HG03520 (cell line): ENCODE measurements at regions not wholly inside any gene's neighbourhood (a gene's known extent, or its start where the extent isn't known, plus 50 kb on each side); places are given as distances from the start of the nearest gene placed in this dataset.

Experiments used
- ATAC-seq: cut with Tn5 transposase; IDR thresholded peaks from one replicate; pipeline ENCODE4 v1.9.1; 2021; ENCODE audit warnings: mild to moderate bottlenecking, moderate library complexity; ENCODE audit not compliant: unreplicated experiment

DNA sequence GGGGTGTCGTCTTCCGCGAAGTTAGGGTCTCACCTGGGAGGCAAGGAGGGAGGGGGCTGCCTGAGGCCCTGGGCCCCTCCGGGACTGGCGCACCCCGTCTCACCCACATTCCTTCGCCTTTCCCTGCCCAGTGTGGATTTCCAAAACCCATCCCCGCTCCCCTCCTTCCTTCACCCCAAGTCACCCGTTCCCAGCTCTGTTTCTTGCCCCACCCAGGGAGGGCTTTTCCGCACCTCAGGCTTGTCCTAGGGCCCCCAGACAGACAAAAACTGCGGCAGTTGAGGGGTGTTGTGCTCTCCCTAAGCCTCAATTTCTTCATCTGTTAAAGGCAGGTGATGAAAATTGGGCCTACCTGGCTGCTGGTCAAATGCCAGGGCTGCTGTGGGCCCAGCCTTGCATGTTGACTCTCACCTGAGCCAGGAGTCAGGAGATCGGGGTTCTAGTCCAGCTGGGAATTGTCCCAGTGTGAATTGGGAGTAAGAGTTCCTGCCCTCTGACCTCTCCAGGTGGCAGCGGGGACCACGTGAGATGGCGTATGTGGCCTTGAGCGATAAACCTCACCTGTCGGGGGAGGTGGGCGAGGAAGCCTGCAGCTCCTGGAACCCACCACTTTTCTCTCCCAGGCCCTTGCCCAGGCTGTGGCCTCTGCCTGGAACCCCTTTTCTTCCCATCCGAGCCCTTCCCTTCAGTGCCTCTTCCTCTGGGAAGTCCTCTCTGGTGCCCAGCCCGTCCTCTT lies 143.4 kb upstream of the IER5L start:
- no peak for ATAC-seq

GRCh38 chr9:129320575-129321285 lies 142.7 kb upstream of the IER5L start:
- no peak for ATAC-seq

DNA sequence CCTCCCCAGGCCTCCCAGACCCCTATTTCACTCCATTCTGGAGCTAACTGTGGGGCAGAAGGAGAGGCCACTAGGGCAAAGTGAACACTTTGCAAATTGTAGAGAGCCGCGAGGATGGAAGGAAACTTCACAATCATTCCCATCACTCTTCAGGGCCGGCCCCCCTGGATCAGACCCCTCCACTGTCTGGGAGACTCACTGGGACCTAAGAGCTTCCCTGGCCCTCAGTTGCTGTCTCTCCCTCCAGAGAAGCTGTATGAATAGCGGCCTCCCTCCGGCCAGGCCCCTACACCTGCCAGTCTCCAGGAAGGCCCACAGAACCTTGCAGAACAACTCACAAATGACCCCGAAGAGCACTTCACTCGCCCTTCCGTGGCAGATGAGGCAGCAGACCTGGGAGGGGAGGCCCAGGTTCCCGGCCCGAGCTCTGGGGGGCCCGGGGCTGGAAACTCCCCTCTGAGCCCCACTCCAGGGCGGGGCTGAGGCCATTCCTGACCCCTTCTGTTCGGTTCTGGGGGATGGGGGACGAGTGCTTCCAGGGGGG lies 141.9 kb upstream of the IER5L start:
- ATAC-seq: no peak

DNA sequence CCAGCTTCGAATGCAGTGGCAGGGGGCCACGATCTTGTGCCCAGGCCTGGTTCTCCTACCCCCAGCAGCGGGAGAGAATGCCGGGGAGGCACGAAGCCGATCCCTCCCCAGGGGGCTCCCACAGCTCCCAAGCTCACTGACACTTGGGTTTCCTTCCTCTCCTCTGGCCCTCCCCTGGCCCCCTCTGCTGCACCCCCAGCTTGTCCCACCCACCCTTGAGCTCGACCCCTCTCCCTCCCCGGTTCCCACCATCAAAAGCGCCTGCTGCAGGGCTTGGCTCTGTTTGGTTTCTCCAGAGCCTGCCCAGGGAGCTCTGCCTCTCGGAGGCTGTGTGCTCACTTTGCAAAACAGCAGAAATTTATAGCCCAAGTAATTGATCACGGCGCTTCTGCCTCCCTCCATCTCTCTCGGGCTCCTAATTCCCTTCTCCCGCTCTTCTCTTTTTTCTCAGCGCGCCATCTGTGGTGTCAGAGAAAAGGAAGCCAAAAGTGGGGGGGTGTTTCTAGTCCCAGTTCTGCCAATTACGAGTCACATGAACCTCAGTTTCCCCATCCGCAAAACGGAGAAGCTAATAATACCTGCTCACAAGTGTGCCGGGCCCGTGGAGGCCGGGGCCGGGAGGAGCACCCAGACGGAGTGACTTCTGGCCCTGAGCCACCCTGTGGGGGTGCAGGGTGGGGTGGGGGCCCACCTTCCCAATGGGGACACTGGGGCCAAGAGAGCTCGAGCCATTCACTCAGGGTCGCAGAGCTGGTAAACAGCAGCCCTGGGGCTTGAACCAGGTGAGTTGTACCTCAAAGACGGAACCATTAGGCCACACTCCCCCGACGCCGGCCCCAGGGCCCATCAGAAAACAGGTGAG lies 141.2 kb upstream of the IER5L start:
- ATAC-seq: no peak

DNA sequence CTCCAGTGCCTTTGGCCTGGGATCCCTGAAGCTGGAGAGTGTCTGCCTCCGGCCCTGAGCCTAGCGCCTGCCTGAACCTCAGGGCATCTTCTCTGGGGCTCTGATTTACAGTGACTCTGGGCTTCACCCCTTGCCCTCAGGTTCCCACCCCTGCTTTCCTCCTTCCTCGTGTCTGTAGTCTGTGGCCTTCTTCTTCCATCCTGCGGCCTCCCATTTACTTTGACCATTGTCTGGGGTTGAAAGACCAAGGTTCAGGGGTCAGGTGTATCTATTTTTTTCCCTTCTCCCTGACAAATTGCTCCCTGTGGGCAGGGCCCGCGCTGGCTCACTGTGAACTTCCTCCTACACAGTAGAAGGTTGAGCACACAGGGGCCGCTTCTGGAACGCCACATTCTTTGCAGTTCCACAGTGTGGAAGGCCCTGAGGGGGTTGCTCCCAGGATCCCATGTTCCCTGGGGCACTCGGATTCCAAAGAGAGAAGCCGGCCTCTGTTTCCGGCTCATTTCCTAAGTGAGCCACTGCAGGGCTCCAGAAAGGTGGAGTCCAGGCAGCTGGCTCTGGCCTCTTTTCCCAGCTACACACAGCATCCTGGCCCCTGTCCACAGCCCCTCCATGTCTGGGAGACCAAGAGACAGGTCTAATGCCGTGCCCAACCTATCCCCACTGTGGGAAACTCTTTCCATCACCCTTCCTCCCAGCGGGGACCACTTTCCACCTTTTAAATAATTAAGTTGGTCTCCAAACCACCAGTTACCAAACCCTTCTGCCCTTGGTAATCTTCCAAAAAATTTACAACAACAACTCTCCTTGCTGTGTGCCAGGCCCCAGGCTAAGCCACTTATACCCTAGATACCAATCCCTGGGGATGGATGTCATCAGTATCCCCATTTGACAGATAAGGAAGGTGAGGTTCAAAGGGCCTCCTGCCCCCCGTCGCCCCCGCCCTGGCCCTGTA lies 140.3 kb upstream of the IER5L start:
- no peak for ATAC-seq

- no peak for ATAC-seq
Measured at GRCh38 chr9:129317179-129318011, 139.3 kb upstream of the IER5L start.

DNA sequence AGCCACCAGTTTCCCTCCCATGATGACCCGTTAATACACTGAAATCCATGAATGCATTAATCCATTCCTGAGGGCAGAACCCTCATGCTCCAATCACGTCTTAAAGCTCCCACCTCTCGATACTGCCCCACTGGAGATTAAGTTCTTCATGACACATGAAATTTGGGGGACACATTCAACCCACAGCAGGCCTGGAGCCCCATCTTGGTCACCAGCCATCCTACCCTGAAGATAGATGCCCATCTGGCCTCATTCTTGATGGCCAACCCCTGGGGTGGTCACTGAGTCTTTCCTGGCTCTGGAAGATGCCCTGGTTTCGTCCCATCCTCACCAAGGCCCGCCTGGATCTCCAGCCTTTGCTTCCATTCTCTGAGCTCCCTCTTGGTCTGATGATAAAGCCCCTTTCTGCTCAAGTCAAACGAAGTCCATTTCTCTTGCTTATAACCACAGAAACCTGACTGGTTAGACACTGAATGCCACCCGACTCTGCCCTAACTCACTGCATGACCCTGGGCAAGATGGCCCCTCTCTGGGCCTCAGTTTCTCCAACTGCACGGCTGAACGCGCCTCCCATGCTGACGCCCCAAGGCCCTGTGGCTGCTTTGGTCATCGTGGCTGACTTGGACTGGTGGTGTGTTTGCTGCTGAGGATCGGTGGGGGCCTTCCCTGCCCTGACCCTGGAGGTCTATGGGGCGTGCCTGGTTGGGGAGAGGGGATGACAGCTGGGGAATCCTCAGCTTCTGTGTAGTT lies 138.4 kb upstream of the IER5L start:
- no peak for ATAC-seq

- no peak for ATAC-seq
Measured at GRCh38 chr9:129313331-129313955, 135.4 kb upstream of the IER5L start.

DNA sequence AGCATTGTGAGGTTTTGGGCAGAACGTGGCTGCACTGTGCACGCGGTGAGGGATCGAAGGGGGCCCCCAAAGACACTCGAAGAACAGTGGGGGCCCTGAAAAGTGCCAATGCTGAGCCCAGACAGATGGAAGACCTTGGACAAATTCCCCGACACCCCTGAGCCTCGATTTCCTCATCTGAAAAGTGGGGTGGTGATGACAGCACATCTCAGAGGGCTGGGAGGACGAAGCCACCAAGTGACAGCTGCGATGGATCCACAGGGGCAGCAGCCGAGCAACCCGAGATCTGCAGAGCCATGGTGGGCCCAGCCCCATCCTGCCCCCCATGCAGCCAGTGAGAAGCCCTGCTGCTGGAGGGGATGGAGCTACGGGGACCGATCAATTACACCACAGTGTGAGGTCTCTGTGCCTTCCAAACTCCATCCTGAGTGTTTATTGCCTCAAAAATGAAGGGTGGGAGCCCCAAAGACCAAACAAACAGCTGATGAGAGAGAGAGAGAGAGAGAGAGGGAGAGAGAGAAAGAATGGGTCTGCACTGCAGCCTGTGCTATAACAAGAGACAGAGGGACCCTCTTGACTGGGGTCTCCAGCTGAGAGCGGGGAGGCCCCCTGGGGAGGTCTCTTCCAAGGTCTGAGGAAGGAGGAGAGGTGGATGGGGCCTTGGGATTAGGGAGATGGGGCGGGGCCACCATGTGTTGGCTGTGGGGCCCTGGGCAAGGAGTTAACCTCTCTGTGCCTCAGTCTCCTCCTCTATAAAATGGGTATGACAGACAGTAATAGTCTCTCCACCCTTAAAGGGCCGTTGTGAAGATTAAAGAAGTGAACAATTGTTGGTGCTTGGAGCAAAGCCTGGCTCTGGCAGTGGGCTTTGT lies 134.4 kb upstream of the IER5L start:
- ATAC-seq: no peak

GRCh38 chr9:129311643-129312042 lies 133.6 kb upstream of the IER5L start:
- ATAC-seq: no peak

GRCh38 chr9:129310666-129311350 lies 132.7 kb upstream of the IER5L start:
- ATAC-seq: no peak

DNA sequence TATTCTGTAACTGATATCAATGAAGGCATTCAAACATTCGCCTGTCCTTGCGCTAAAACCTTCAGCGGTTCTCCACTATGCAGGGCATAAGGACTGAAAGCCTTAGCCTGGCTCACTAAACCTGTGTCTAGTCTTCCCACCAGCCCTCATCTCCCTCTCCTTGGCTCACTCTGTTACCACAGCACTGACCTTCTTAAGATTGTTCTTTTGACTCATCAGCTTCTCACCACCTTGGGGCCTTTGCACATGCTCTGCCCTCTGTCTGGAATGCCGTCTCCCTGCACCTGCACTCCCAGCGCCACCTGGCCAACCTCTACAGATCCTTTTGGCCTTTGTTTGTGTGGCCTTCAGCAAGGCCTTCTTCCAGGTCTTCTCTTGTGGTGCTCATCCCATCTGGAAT lies 131.8 kb upstream of the IER5L start:
- no peak for ATAC-seq

DNA sequence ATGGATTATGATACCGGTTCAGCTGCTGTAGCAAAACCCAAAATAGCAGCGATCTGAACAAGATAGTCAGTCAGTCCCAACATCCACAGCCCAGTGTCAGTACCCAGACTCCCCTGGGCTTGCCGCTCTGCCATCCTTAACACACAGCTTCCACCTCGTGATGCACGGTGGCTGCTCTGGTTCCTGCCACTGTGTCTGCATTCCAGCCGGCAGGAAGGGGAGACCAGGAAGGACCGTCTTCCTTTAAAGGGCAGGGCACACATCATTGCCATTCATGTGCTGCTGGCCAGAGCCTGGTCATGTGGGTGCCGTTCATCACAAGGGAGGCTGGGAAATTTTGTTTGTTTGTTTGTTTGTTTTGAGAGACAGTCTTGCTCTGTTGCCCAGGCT lies 131.0 kb upstream of the IER5L start:
- no peak for ATAC-seq

DNA sequence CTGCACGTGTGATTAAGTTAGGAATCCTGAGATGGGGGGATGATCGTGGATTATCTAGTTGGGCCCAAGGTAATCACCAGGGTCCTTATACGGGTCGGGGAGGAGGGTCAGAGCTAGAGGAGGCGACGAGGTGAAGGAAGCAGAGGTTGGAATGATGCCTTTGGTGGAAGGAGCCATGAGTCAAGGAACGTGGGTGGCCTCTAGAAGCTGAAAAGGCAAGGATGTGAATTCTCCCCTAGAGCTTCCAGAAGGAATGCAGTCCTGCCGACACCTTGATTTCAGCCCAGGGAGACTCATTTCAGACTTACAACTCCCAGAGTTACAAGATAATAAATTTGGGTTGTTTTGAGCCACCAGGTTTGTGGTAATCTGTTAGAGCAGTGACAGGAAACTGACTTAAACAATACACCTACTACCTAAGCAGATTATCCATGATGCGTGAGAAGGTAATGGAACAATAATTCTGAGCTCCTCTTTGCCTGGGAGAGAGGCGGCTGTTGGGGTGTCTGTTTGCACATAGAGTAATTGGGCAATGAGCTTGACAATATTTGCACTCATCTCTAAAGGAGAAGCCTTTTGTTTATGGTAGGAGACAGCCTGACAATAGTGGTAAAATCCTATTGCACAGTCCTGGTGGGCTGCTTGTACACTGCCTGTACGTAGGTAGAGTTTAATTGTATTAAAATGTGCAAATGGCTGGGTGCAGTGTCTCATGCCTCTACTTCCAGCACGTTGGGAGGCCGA lies 129.3 kb upstream of the IER5L start:
- no peak for ATAC-seq

DNA sequence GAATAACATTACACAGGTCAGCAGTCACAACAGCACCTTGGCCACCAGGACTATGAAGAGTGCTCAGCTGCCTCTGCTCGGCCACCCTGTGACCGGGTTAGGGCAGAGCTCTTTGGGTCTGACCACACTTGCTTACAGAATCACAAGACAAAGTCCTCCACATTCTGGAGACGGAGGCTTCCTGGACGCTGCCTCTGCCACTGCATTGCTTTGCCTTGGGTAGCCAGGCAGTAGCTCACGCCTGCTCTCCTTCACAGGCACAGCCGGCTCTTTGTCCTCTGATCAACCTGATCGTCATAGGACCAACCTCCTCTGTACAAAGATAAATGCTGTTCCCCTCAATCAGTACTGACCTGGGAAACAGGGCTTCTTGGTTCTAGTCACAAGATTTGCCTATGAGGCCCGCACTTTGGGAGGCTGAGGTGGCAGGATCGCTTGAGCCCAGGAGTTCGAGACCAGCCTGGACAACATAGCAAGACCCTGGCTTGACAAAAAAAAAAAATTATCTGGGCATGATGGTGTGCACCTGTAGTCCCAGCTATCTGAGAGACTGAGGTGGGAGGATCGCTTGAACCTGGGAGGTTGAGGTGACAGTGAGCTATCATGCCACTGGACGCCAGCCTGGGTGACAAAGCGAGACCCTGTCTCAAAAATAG lies 128.4 kb upstream of the IER5L start:
- no peak for ATAC-seq
